ENCODE measurements at regions not wholly inside any gene's neighbourhood (a gene's known extent, or its start where the extent isn't known, plus 50 kb on each side); places are given as distances from the start of the nearest gene placed in this dataset.

DNA sequence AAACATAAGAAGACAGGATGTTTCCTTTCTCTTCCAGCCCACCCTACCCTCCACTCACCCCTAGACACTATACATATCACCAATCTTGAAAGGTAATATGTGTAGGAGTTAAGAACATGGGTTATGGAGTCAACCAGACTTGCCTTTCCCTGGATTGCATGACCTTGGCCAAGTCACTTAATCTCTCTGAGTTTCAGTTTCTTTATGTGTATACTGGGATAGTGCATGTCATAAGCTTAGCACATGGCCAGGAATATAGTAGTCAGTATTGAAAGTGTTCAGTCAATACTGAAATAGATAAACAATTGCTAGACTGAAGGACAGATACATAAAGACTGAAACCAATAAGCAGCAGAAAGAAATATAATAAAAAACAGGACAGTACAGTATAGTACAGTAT, 283.2 kb upstream of the STT3B start:
- ChIA-PET CTCF (no interaction called here), POLR2A (no interaction called here)
- Histone ChIP-seq H3K4me1 (ENCODE audit: control insufficient read depth, extremely low read depth, insufficient read depth, low read length) (no peaks in the 10 kb centered on the region), H3K4me2 (ENCODE audit: insufficient read depth, low read length) (no peak overlapping the region), H3K27me3 (ENCODE audit: control insufficient read depth in 2 of 2, insufficient read depth in 2 of 2, low read length in 2 of 2) (no peaks in the 10 kb centered on the region), H3K9me1 (replicated peaks; ENCODE audit: control insufficient read depth, extremely low read depth, insufficient read depth, low read length) (no peaks in the 10 kb centered on the region), H3K36me3 (ENCODE audit: control insufficient read depth in 2 of 2, extremely low read depth in 1 of 2, insufficient read depth in 2 of 2, low read length in 2 of 2) (no peaks in the 10 kb centered on the region), H3K9me3 (replicated peaks; ENCODE audit: control insufficient read depth, insufficient read depth, low read length) (no peaks in the 10 kb centered on the region), H2AFZ (ENCODE audit: low read depth, low read length) (no peak overlapping the region), H4K20me1 (replicated peaks; ENCODE audit: control insufficient read depth, extremely low read depth, insufficient read depth, low read length) (no peaks in the 10 kb centered on the region), H3K27ac (ENCODE audit: insufficient read depth, low read depth, low read length) (no peak overlapping the region), H3K79me2 (ENCODE audit: control insufficient read depth, insufficient read depth, low read length) (no peaks in the 10 kb centered on the region), H3K4me3 (replicated peaks in 1 of 3; ENCODE audit: insufficient read depth in 1 of 3, low read depth in 1 of 3, low read length in 3 of 3) (no peak overlapping the region), H3K9ac (replicated peaks; ENCODE audit: extremely low read depth, insufficient read depth, low read length) (no peak overlapping the region)
- TF ChIP-seq POLR2A (IDR thresholded peaks at IDR 0.05; ENCODE audit: low read depth, low read length) (no peak), EZH2 (IDR thresholded peaks at IDR 0.05; ENCODE audit: borderline replicate concordance, low read depth, low read length, severe bottlenecking) (no peak), MYC (IDR thresholded peaks at IDR 0.05; ENCODE audit: low read depth, low read length) (no peak)
- TF ChIP-seq, protein P1, sequence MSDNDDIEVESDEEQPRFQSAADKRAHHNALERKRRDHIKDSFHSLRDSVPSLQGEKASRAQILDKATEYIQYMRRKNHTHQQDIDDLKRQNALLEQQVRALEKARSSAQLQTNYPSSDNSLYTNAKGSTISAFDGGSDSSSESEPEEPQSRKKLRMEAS (IDR thresholded peaks at IDR 0.05; ENCODE audit: insufficient read depth, insufficient read length): no peak
- intact Hi-C loops (cut with micrococcal nuclease) (no loop called here), dilution Hi-C loops (cut with MboI; ENCODE audit: extremely low pct_ligation_motif_present, low sequenced_read_pairs) (no loop called here)
- FAIRE-seq (no peak), DNase-seq (ENCODE audit: low read depth, low spot score) (no peak)
- BruUV-seq (replicated peaks): no TSS peak

DNA sequence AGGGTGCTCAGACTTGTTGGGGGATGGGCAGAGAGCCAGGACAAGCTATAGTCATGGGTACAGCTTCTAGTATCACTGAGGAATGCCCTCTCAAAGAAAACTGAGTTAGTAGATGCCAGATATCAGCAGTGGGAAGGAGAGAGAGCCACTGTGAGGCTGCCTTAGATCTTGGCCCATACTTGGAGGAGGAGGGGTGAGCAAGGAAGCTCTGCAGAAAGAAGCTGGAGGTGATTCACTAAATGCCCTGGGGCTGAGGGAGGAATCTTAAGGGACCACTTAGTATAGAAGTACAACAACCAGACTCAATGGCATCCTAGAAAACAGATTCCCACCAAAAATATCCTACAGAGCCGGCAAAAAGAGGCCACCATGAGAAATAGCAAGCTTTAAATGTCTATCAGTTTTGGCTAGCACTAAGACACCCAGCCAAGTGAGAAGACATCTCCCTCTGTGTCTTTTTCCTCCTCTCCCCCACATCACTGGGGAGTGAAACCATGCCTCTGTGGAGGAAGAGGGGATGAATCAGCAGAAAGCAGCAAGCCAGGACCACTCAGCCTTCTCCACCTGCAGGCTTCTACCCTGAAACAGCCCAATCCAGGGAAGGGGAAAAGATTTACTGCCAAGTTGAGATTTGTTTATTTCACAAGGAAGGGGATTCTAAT, 282.5 kb upstream of the STT3B start:
- CTCF ChIA-PET: interaction anchor here (0.7 kb wide), 1 partner anchor 15 kb away, joined by 3 read pairs; no protein-coding TSS in a partner anchor
- no peak for DNase-seq (ENCODE audit: low read depth, low spot score)
- dilution Hi-C loops (cut with MboI; ENCODE audit: extremely low pct_ligation_motif_present, low sequenced_read_pairs): no loop called here

More for the DNA sequence above, 282.5 kb upstream of the STT3B start:
- Histone ChIP-seq H3K9me1 (replicated peaks; ENCODE audit: control insufficient read depth, extremely low read depth, insufficient read depth, low read length) (no peaks in the 10 kb centered on the region), H3K4me2 (ENCODE audit: insufficient read depth, low read length) (no peak overlapping the region), H3K4me3 (replicated peaks in 1 of 3; ENCODE audit: insufficient read depth in 1 of 3, low read depth in 1 of 3, low read length in 3 of 3) (no peak overlapping the region), H3K36me3 (ENCODE audit: control insufficient read depth in 2 of 2, extremely low read depth in 1 of 2, insufficient read depth in 2 of 2, low read length in 2 of 2) (no peaks in the 10 kb centered on the region), H3K27ac (ENCODE audit: insufficient read depth, low read depth, low read length) (no peak overlapping the region), H3K4me1 (ENCODE audit: control insufficient read depth, extremely low read depth, insufficient read depth, low read length) (no peaks in the 10 kb centered on the region), H3K79me2 (ENCODE audit: control insufficient read depth, insufficient read depth, low read length) (no peaks in the 10 kb centered on the region), H2AFZ (ENCODE audit: low read depth, low read length) (no peak overlapping the region), H3K9me3 (replicated peaks; ENCODE audit: control insufficient read depth, insufficient read depth, low read length) (no peaks in the 10 kb centered on the region), H3K9ac (replicated peaks; ENCODE audit: extremely low read depth, insufficient read depth, low read length) (no peak overlapping the region), H4K20me1 (replicated peaks; ENCODE audit: control insufficient read depth, extremely low read depth, insufficient read depth, low read length) (no peaks in the 10 kb centered on the region), H3K27me3 (ENCODE audit: control insufficient read depth in 2 of 2, insufficient read depth in 2 of 2, low read length in 2 of 2) (no peaks in the 10 kb centered on the region)
- POLR2A ChIA-PET: no interaction called here
- TF ChIP-seq, protein P1 (IDR thresholded peaks at IDR 0.05; ENCODE audit: insufficient read depth, insufficient read length): no peak
- TF ChIP-seq JUN (IDR thresholded peaks at IDR 0.05; ENCODE audit: borderline replicate concordance, insufficient read depth, insufficient read length, low read depth): no peak
- TF ChIP-seq MYC (IDR thresholded peaks at IDR 0.05; ENCODE audit: low read depth, low read length): no peak
- TF ChIP-seq, protein P2, sequence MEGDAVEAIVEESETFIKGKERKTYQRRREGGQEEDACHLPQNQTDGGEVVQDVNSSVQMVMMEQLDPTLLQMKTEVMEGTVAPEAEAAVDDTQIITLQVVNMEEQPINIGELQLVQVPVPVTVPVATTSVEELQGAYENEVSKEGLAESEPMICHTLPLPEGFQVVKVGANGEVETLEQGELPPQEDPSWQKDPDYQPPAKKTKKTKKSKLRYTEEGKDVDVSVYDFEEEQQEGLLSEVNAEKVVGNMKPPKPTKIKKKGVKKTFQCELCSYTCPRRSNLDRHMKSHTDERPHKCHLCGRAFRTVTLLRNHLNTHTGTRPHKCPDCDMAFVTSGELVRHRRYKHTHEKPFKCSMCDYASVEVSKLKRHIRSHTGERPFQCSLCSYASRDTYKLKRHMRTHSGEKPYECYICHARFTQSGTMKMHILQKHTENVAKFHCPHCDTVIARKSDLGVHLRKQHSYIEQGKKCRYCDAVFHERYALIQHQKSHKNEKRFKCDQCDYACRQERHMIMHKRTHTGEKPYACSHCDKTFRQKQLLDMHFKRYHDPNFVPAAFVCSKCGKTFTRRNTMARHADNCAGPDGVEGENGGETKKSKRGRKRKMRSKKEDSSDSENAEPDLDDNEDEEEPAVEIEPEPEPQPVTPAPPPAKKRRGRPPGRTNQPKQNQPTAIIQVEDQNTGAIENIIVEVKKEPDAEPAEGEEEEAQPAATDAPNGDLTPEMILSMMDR (IDR thresholded peaks at IDR 0.05; ENCODE audit: extremely low read depth in 1 of 2, insufficient read depth in 1 of 2, low read depth in 1 of 2, low read length in 2 of 2): no peak
- TF ChIP-seq FOS (IDR thresholded peaks at IDR 0.05; ENCODE audit: borderline replicate concordance, insufficient read depth, low read length): no peak
- no peak for TF ChIP-seq GATA2 (IDR thresholded peaks at IDR 0.05; ENCODE audit: insufficient read depth, insufficient read length, low read depth, low read length)
- TF ChIP-seq POLR2AphosphoS5 (IDR thresholded peaks at IDR 0.05; ENCODE audit: insufficient read depth, low read depth, low read length): no peak
- TF ChIP-seq EZH2 (IDR thresholded peaks at IDR 0.05; ENCODE audit: borderline replicate concordance, low read depth, low read length, severe bottlenecking): no peak
- no peak for TF ChIP-seq POLR2A (IDR thresholded peaks at IDR 0.05; ENCODE audit: low read depth, low read length)
- no peak for FAIRE-seq
- intact Hi-C loops (cut with micrococcal nuclease): no loop called here
- BruUV-seq (replicated peaks): no TSS peak

All from endothelial cell of umbilical vein (primary cell).